ENCODE measurements at regions not wholly inside any gene's neighbourhood (a gene's known extent, or its start where the extent isn't known, plus 50 kb on each side); places are given as distances from the start of the nearest gene placed in this dataset.

DNA sequence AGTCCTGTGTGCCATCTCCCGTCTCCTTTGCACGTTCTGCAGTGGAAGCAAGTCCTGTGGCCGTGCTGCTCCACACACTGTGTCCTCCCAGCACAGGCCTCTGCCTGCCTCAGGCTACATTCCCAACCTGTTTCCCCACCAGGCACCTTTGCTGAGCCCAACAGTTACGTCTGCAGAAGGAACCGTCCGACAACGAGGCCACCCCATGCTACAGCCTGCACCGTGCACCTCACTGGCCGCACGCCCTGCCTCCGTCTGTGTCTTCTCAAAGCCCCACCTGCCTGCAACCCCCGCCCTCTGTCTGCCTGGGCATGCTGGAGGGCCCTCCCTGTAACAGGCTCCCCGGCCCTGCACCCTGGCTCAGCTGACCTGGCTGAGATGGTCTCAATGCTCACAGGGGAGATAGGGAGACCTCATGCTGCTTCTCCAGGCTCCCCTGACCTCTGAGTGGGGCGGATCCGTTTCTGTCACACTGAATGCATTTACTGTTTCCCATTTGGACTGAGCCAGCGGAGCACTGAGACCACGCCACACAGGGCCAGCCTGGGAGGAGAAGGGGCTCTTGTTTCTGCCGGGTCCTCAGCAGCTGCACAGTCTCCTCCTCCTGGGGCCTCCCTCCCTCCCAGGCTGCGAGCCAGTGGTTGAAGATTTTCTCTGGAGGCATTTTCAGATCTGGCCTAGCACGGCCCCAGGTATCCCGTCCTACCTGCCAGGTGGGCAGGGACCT lies 109.1 kb upstream of the OTOS start:
- in situ Hi-C loops (cut with MboI; ENCODE audit: low pct_unique_long_range_greater_than_20kb, low sequenced_read_pairs) = loop anchor here (25.0 kb wide), 1 partner anchor 188 kb away; the partner anchor contains the start of gene GPC1
- DNase-seq = no peak

DNA sequence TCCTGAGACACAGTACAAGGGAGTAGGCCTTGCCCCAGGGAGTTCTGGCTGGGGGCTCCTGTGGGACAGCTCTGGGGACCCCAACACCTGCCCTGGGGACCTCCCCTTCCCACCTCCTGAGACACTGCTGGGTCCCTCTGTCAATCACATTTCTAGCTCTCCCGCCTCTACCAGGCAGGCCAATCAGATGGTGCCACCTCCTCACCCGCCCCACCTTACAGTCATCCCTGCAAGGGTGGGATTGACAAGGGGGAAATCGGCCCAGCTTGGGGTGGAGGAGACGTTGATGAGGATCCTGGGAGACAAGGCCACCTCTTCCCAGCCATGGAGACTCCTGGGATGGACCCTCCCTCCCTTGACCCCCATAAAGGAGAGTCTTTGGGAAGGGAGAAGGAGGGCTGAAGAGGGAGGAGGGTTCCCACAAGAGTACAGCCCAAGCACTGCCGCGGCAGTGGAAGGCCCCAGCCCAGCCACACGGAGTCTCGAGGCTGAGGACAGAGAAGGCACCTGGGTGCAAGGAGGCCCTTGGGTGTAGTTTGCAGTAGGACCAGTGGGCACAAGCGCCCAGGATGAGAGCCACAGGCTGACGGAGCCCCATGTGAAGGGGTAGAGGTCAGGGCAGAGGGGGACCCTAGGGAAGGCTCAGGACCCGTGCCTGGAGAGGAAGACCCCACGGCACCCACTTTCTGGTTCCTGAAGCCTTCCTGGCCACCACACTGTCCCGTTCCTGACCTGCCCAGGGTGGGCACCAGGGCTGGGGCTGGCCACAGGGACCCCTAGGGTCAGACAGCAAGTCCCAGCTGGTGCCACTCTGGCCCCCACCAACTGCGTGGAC lies 109.9 kb upstream of the OTOS start:
- in situ Hi-C loops (cut with MboI; ENCODE audit: low pct_unique_long_range_greater_than_20kb, low sequenced_read_pairs) = no loop called here
- DNase-seq = no peak

DNA sequence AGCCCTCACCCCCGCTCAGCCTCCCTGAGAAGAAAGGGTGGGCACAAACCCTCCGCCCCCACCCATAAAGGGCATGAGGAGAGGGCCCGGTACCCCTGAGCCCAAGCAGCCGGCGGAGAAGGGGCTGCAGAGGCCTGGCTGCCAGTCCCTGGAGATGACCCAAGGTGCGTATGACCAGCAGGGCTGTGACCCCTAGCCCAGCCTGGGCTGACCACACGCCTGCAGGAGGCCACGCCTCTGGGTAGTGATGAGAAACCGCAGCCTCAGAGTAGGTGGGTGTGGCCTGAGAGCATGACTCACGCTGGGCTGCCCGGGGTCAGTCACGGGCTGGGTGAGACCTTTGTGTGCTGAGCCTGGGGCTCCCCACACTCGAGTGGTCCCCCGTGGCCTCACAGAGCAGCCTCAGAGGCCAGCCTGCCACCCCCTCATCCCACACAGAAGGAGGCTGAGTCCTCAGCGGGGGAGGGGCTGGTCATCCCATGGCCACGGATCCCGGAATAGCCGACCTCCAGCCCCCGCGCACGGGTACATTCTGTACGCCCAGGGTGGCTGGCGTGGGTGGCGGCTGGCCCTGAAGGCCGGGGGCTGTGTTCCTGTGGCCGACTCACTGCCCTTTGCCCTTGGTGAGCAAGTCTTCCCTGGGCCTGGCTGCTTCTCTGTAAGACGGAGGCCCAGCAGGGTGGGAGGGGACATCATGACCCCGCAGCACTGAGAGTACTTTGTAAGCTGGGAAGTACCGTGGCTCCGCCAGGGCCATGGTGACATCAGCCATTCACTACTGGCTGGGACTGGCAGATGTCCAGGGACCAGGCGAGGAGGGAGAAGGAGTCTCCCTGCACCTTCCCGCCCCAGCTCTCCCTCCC lies 110.8 kb upstream of the OTOS start:
- DNase-seq = no peak
- in situ Hi-C loops (cut with MboI; ENCODE audit: low pct_unique_long_range_greater_than_20kb, low sequenced_read_pairs) = no loop called here

- no peak for DNase-seq
- in situ Hi-C loops (cut with MboI; ENCODE audit: low pct_unique_long_range_greater_than_20kb, low sequenced_read_pairs) = no loop called here
These were observed 111.4 kb upstream of the OTOS start for GRCh38 chr2:240251848-240252190.

DNA sequence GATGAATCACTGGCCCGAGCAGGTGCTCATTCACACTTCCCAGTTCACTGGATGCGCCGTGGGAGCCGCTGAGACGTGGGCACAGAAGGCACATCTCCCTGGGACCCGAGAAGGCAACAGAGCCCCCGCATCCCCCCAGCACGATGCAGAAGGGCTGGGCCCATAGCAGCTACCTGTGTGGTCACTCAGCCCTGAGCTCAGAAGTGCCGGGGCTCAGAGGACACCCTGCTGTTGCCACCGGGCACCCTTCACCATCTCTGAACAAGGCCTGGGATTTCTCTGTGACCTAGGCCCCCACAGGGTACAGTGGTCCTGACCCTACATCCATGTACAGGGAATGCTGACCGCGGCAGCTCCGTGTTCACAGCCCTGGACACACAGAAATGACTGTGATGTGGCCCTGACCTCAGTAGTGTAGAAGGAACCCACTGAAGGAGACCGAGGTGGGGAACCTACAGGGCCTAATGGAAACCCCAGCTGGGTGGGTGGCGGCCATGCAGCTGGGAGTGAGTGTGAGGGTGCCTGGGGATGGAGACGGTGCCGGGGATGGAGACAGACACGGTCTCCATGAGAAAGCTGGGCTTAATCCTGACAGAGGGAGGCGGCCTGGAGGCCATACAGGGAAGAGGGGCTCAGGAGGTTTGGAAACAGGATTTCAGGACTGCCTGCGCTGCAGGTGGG lies 111.9 kb upstream of the OTOS start:
- in situ Hi-C loops (cut with MboI; ENCODE audit: low pct_unique_long_range_greater_than_20kb, low sequenced_read_pairs) = no loop called here
- DNase-seq = no peak

- no peak for DNase-seq
- in situ Hi-C loops (cut with MboI; ENCODE audit: low pct_unique_long_range_greater_than_20kb, low sequenced_read_pairs) = no loop called here
These were observed 112.5 kb upstream of the OTOS start for GRCh38 chr2:240252872-240253511.

- in situ Hi-C loops (cut with MboI; ENCODE audit: low pct_unique_long_range_greater_than_20kb, low sequenced_read_pairs) = no loop called here
These were observed 113.2 kb upstream of the OTOS start for GRCh38 chr2:240253583-240254145.

DNA sequence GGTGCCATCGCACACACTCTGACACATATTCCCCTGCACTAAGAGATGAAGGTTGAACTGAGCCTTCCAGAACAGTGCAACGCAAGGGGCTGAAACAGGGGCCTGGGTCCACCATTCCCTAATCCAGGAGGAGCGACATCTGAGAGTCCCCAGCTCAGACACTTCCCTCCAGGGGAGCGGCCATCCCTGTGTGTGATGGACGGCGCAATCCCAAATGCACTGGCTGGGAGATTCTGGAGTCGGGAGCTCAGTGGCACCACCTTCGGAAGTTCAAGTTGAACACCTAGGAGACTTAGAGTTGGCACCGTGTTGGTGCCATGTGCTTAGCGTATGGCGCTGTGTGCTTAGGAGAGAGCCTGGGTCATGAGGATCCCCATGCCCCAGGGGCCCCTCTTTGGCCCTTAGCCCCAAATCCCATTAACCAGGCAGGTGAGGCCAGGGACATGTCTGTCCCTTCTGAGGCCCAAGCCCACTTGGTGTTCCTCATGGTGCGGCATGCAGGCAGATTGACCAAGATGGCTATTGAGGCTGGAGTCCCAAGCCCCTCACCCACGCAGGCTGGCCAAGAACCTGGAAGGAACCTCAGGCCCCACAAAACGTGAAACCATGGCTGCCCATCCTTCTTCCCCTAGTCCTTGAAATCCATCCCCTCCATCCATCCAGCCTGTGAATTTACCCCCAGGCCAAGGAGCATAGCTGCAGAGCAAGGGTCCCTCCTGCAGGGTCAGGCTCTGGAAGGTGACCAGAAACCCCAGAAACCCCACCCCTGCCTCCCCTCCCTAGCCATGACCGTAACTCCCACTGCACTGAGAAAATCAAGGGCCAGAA lies 114.1 kb upstream of the OTOS start:
- in situ Hi-C loops (cut with MboI; ENCODE audit: low pct_unique_long_range_greater_than_20kb, low sequenced_read_pairs) = no loop called here
- no peak for DNase-seq

More at GRCh38 chr2:240253583-240254145, 113.2 kb upstream of the OTOS start:
- DNase-seq = no peak

DNA sequence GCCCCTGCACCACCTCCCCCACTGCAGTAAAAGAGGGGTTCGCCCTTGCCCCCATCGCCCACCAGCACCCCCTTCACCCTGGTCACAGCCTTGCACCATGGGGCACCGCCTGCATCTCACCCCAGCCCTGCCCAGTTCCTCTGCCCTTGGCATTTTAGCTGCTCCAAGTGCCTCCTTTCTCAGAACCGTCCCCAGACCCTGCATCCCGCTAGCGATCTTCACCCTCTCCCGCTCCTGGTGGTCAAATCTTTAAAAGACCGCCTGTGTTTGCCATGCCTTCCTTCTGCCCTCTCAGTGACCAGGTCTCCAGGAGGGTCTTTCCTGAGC lies 114.7 kb upstream of the OTOS start:
- in situ Hi-C loops (cut with MboI; ENCODE audit: low pct_unique_long_range_greater_than_20kb, low sequenced_read_pairs) = no loop called here
- DNase-seq = no peak

GRCh38 chr2:240255811-240256703 lies 115.6 kb upstream of the OTOS start:
- in situ Hi-C loops (cut with MboI; ENCODE audit: low pct_unique_long_range_greater_than_20kb, low sequenced_read_pairs) = no loop called here
- no peak for DNase-seq

DNA sequence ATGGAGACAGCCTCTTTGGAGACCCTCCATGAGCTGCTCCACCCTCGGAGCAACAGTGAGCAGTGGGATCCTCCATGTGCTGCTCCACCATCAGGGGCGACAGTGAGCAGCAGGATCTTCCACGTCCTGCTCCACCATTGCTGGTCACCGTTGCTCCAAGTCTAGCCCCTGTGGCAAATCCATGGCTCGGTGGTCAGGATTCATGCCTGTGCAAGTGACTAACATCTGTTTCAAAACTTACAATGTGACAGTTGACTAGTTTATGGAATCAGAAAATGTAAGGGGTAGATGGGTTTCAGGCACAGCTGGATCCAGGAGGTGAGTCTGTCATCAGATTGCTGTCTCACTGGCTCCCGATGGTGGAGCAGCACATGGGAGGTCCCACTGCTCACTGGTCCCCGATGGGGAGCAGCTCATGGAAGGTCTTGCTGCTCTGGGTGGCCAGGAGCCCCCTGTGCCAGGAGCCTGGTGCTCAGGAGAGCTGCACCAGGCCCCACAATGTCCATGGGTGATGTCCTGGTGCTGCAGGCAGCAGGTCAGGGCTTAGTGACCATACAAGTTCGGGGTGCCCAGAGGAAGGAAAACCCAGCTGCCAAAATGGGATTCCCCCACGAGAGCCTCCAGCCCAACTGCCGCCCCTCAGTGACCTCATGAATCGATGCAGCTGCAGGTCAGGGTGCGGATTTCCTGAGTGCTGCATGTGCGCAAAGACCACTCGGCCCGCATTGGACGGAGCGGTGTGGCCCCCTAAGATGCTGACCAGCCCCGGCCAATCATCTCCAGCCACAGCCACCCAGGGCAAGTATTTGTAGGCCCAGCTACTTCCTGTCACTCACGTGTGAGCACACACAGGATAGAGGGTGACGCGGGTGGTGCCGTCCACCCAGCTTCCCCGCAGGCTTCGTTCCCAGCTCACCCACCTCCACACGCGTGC lies 116.5 kb upstream of the OTOS start:
- no peak for DNase-seq
- in situ Hi-C loops (cut with MboI; ENCODE audit: low pct_unique_long_range_greater_than_20kb, low sequenced_read_pairs) = no loop called here

DNA sequence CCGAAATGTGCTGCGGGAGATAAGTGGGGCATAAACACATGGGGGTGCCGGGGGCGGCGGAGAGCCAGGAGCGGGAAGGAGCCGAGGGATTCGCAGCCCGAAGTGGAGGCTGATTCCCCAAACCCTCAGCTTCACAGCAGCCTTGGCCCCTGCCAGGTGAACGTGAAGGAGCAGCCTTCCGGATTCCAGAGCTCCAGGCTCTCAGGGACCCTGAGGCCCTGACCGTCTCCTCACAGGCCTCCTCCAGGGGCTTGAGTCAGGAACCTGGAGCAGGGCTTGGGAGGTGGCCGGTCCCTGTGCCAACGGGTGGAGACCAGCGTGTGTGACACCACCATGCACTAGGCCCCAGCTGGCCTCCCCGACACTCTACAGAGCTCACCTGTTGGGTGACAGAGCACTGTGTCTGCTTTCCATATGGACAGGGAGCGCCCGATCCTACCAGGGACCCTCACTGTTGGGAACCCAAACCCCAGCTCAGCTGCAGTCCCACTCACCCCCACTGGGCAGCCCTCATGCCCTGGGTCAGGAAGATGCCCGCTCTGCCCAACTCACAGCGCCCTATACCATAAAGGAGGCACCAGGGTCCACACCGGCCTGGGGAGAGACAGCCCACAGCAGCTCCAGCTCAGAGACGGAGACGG lies 117.6 kb upstream of the OTOS start:
- no peak for DNase-seq
- in situ Hi-C loops (cut with MboI; ENCODE audit: low pct_unique_long_range_greater_than_20kb, low sequenced_read_pairs) = no loop called here

DNA sequence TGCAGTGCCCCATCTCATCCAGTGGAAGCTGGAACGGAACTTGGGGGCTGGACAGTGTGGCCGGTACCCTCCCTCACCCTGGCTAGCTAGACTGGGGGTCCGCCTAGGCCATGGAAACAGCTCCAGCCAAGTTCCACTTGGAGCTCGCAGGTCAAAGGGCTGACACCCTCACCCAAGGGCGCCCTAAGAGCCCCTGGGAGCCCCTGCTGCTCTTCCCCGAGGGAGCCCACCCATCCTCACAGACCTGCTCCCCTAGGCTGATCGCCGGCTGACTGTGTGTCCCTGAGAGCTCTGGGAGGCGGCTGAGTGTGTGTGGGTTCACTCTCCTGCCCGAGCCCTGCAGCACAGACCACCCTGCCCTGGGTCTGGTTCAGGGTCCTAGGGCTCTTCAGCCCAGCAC lies 118.2 kb upstream of the OTOS start:
- in situ Hi-C loops (cut with MboI; ENCODE audit: low pct_unique_long_range_greater_than_20kb, low sequenced_read_pairs) = no loop called here
- DNase-seq = no peak

- no peak for DNase-seq
- in situ Hi-C loops (cut with MboI; ENCODE audit: low pct_unique_long_range_greater_than_20kb, low sequenced_read_pairs) = no loop called here
These were observed 118.9 kb upstream of the OTOS start for GRCh38 chr2:240259201-240259923.

All from KBM-7 (cell line).